AG10803 (cell line): ENCODE measurements at regions not wholly inside any gene's neighbourhood (a gene's known extent, or its start where the extent isn't known, plus 50 kb on each side); places are given as distances from the start of the nearest gene placed in this dataset.
"Not testable (repeated sequence)": the region's sequence is repeated elsewhere in the genome, so short reads cannot be mapped to it uniquely, and the experiment has no call there.

Experiments used
- DNase-seq: peaks from one replicate; pipeline ENCODE4 v3.0.0; 2010; ENCODE audit warnings: low read depth
- H3K4me3 ChIP-seq: 2 replicates; pipeline ENCODE4 v1.5.1; 2011; ENCODE audit warnings: mild to moderate bottlenecking, low read length, control low read depth
- CTCF ChIP-seq: conservative IDR thresholded peaks from 2 replicates; pipeline ENCODE4 v1.5.1; 2011; ENCODE audit warnings: mild to moderate bottlenecking, low read length, control low read depth, inconsistent platforms

DNA sequence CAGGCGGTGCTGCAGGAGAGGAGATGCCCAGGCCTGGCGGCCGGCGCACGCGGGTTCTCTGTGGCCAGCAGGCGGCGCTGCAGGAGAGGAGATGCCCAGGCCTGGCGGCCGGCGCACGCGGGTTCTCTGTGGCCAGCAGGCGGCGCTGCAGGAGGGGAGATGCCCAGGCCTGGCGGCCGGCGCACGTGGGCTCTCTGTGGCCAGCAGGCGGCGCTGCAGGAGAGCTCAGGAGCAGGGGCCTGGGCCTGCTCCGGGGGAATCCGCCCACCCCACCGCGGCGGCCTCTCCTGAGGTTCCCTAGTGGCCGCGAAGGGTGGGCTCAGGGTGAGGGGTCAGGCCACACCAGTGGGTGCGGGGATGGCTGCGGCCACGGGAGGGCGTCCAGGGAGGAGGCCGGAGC lies 75.9 kb downstream of the OR4F16 start:
- not testable (repeated sequence) for H3K4me3 ChIP-seq, DNase-seq

- not testable (repeated sequence) for H3K4me3 ChIP-seq, DNase-seq
Observed at GRCh38 chr1:609161-609560, 77.3 kb downstream of the OR4F16 start.

GRCh38 chr1:605279-605678 lies 81.2 kb downstream of the OR4F16 start:
- H3K4me3 ChIP-seq, DNase-seq: not testable (repeated sequence)

DNA sequence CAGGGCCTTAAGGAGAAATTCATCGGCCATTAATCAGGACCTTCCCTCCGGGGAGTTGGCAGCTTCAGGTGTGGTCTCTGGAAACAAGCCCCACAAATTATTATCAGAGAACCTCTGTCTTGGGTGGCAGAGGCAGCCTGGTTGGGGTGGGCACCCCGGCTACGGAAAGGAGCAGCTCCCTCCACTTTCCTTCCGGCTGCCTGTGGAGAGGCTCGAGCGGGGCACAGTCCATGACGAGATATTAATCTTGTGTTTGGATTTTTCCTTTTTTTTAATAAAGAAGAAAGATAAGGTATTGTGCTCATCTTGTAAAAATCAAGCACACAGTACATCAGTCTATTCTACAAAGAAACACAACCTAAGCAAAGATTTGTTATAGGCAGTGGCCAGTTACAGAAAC lies 98.2 kb downstream of the OR4F16 start:
- DNase-seq, H3K4me3 ChIP-seq: not testable (repeated sequence)

DNA sequence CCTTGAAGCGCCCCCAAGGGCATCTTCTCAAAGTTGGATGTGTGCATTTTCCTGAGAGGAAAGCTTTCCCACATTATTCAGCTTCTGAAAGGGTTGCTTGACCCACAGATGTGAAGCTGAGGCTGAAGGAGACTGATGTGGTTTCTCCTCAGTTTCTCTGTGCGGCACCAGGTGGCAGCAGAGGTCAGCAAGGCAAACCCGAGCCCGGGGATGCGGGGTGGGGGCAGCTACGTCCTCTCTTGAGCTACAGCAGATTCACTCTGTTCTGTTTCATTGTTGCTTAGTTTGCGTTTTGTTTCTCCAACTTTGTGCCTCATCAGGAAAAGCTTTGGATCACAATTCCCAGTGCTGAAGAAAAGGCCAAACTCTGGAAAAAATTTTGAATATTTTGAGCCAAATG lies 100.5 kb downstream of the OR4F16 start:
- not testable (repeated sequence) for DNase-seq, H3K4me3 ChIP-seq
- TF ChIP-seq CTCF, result peak; percentile 26
